Fibroblast of gingiva (primary cell): ENCODE measurements at regions not wholly inside any gene's neighbourhood (a gene's known extent, or its start where the extent isn't known, plus 50 kb on each side); places are given as distances from the start of the nearest gene placed in this dataset.
A peak's percentile ranks its signal among the peaks of the same experiment; 100 is the strongest.

Experiments used
- DNase-seq: peaks from one replicate; pipeline ENCODE4 v3.0.0-alpha.2; 2011; ENCODE audit warnings: low read depth

- DNase-seq = no peak
Observed at GRCh38 chr3:159934216-159934615, 54.4 kb upstream of the IL12A start.

- no peak for DNase-seq
Observed at GRCh38 chr3:159936541-159936940, 52.1 kb upstream of the IL12A start.

- no peak for DNase-seq
Observed at GRCh38 chr3:159937561-159938166, 51.0 kb upstream of the IL12A start.

DNA sequence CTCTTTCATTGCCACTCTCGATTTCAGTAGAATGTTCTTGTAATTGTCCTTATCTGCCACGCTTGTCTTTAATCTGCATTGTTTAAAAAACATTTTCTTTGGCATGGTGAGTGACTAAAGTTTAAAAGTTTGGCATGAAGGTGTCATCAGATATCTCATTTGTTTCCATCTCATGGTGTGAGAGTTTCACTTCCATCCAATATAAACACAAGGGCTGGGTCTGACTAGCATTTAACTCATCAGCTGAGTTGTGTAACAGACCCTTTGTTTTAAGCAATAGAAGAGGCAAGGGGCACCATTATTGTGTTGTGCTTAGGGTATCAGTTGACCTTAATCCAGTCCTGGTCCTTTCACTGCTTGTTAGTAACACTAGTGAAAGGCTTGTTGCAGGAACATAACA lies 49.9 kb upstream of the IL12A start:
- DNase-seq = peak; percentile 53
